Putamen (tissue), 1 donor: ENCODE measurements at regions not wholly inside any gene's neighbourhood (a gene's known extent, or its start where the extent isn't known, plus 50 kb on each side); places are given as distances from the start of the nearest gene placed in this dataset.

ENCODE experiments used
- DNase-seq: peaks from one replicate; pipeline ENCODE4 v3.0.0-alpha.2; 2016; ENCODE audit warnings: low spot score

- DNase-seq: no peak
Observed at GRCh38 chr7:118573085-118573484, 348.6 kb downstream of the ANKRD7 start.

- DNase-seq: no peak
Observed at GRCh38 chr7:118575393-118575948, 351.0 kb downstream of the ANKRD7 start.

- no peak for DNase-seq
Observed at GRCh38 chr7:118580743-118581382, 356.4 kb downstream of the ANKRD7 start.

- no peak for DNase-seq
Observed at GRCh38 chr7:118583641-118584040, 359.1 kb downstream of the ANKRD7 start.

GRCh38 chr7:118586248-118586647 is 361.7 kb downstream of the ANKRD7 start:
- DNase-seq: no peak

- no peak for DNase-seq
Observed at GRCh38 chr7:118590107-118590506, 365.6 kb downstream of the ANKRD7 start.

GRCh38 chr7:118602090-118602489 is 377.6 kb downstream of the ANKRD7 start:
- DNase-seq: no peak

- DNase-seq: no peak
Observed at GRCh38 chr7:118606602-118607001, 382.1 kb downstream of the ANKRD7 start.

GRCh38 chr7:118609207-118609606 is 384.7 kb downstream of the ANKRD7 start:
- no peak for DNase-seq

GRCh38 chr7:118615681-118616080 is 391.2 kb downstream of the ANKRD7 start:
- DNase-seq: no peak

GRCh38 chr7:118621810-118622360 is 397.4 kb downstream of the ANKRD7 start:
- no peak for DNase-seq

- DNase-seq: no peak
Observed at GRCh38 chr7:118626739-118627138, 402.2 kb downstream of the ANKRD7 start.

GRCh38 chr7:118627467-118627866 is 403.0 kb downstream of the ANKRD7 start:
- DNase-seq: no peak

GRCh38 chr7:118629898-118630438 is 405.5 kb downstream of the ANKRD7 start:
- no peak for DNase-seq

- DNase-seq: no peak
Observed at GRCh38 chr7:118642396-118642795, 417.9 kb downstream of the ANKRD7 start.

GRCh38 chr7:118644346-118644745 is 419.8 kb downstream of the ANKRD7 start:
- DNase-seq: no peak

GRCh38 chr7:118648002-118648401 is 423.5 kb downstream of the ANKRD7 start:
- DNase-seq: no peak

GRCh38 chr7:118657391-118658005 is 433.0 kb downstream of the ANKRD7 start:
- DNase-seq: no peak

- no peak for DNase-seq
Observed at GRCh38 chr7:118662266-118662665, 437.8 kb downstream of the ANKRD7 start.

- no peak for DNase-seq
Observed at GRCh38 chr7:118664498-118664897, 440.0 kb downstream of the ANKRD7 start.

- no peak for DNase-seq
Observed at GRCh38 chr7:118671149-118671548, 446.6 kb downstream of the ANKRD7 start.

- DNase-seq: no peak
Observed at GRCh38 chr7:118684796-118685195, 460.3 kb downstream of the ANKRD7 start.

GRCh38 chr7:118689403-118689802 is 464.9 kb downstream of the ANKRD7 start:
- DNase-seq: no peak
